ENCODE measurements at regions not wholly inside any gene's neighbourhood (a gene's known extent, or its start where the extent isn't known, plus 50 kb on each side); places are given as distances from the start of the nearest gene placed in this dataset.
A peak's percentile ranks its signal among the peaks of the same experiment; 100 is the strongest.
"Not testable (repeated sequence)": the region's sequence is repeated elsewhere in the genome, so short reads cannot be mapped to it uniquely, and the experiment has no call there.

DNA sequence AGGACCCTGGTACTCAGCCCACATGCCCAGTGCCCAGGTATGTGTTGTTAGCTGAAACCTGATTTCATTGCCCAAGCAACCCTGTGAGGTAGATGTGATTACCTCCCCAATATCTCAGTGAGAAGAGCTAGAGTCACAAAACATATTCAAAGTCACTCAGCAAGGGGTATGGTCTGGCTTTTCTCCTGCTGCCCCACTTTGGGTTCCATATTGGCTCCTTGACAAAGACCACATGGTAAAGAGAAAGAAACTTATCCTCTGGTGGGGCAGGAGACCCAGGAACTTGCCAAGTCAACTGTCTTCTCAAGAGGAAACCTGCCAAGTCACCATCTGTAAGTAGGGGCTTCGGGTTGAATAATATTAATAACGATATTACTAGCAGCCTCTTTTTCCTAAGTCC is 148.3 kb upstream of the LMCD1 start:
- DNase-seq (ENCODE audit: low spot score) = no peak

DNA sequence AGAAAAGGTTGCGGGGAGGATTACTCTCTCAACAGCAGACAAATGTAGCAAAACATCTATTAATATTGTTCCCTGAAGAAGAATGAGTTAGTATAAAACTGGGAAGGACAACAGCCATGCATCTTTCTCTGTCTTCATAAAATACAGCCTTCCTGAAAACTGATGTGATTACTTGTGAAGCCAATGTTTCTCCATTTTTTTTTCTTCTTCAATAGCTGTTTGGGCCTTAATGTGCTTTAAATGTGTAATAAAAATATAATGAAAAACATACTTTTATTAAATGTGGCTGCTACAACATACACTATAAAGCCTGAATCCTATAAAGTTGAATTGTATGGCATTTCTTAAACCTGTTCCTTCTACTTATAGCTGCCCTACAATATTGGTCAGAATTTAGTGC is 146.3 kb upstream of the LMCD1 start:
- DNase-seq (ENCODE audit: low spot score) = no peak

DNA sequence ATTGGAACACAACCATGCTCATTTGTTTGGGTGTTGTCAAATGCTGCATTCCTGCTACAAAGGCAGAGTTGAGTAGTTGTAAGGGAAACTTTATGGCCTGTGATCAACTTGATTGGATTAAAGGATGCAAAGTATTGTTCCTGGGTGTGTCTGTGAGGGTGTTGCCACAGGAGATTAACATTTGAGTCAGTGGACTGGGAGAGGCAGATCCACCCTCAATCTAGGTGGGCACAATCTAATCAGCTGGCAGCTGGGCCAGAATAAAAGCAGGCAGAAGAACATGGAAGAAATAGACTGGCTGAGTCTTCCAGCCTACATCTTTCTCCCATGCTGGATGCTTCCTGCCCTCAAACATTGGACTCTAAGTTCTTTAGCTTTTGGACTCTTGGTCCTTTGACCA is 145.6 kb upstream of the LMCD1 start:
- not testable (repeated sequence) for DNase-seq (ENCODE audit: low spot score)

DNA sequence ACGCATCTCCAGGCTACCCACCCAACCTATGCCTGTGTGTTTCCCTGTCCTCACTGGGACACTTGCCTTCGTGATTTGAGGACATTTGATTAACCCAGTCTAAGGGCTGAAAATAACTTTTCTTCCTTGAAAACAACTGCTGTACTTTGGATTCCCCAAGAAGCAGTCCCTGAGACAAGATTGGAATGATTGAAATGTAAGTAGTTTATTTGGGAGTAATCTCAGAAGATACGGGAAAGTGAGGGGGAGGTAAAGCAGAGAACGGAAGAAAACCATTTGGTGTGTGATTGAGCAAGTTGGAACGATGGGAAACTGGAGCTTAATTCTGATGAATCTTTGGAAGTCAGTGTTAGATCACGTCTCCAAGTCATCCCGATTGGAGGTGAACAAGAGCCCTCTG is 143.8 kb upstream of the LMCD1 start:
- no peak for DNase-seq (ENCODE audit: low spot score)

DNA sequence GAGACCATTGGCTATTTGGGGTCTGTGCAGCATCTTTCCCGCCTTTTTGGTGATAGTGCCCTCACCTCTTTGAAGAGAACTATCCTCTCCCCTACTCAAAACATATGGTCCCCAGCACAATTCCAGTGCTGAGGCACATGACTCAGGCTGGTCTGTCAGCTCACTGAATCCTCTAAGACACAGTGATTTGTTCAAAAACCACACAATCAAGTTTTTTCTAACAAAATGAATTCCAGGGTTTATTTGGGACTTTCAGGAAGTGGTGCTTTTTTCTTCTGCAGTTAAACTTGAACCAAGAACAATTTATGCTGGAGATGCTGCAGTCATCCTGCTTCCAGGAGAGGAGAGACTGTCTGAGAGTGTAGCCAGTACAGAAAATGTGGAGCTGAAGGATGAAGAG is 142.5 kb upstream of the LMCD1 start:
- DNase-seq (ENCODE audit: low spot score) = no peak

DNA sequence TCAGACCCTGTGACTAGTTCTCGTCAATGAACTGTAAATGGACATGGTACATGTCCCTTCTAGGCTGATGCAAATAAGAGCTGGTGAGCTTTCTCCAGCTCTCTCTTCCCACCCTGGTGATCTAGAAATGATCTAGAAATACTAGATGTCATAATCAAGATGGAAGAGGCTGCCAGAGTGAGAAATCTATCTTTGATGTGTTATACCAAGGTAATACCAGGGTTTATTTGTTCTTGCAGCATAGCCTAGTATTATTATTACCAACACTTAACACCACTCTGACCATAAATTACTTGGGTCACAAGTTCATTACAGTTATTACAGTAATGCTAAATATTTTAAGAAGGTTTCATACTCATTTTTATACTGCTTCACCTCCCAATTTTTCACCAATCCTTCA is 138.4 kb upstream of the LMCD1 start:
- no peak for DNase-seq (ENCODE audit: low spot score)

DNA sequence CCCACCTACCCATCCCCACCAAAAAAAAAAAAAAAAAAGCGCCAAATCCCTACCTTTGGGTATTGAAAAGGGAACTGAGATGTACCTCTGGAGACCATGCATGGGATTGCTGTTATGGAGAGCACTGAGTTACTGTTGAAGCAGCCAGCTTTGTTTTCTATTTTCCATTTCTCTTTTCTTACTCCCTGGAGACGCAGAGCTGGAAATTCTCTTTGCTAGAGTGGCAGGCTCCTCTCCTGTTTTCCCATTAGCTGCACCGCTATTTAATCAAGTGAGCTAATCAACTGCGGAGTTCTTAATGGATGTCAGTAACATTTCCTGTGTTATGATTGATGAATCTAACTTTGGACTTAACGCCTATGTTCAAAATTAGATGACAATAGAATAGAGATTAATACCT is 136.1 kb upstream of the LMCD1 start:
- DNase-seq (ENCODE audit: low spot score) = no peak

DNA sequence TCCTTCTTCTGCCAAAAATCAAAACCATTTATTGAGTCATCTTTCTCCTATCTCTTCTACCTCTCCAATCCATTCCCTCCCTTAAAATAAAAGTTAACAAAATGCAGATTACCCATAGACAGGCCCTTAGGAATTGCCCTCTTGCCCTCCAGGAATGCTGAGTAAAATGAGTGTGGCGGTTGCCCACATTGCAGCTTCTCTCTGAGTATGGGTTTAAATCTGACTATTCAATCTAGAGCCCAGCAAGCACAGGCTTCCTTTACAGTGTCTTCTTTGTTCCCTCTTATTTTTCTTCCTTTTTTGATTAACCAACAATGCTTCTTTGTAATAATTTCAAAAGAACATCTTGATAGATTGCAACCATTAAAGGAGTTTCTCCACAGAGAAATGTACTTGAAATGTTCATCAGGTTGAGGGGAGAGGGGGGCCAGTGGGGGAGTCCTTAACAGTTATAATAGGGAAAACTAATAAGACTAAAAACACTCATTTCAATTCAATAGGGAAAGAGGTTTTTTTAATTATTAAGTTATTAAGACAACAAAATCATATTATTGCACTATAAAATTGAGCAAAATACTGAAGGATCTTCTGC is 135.3 kb upstream of the LMCD1 start:
- DNase-seq (ENCODE audit: low spot score) = no peak

DNA sequence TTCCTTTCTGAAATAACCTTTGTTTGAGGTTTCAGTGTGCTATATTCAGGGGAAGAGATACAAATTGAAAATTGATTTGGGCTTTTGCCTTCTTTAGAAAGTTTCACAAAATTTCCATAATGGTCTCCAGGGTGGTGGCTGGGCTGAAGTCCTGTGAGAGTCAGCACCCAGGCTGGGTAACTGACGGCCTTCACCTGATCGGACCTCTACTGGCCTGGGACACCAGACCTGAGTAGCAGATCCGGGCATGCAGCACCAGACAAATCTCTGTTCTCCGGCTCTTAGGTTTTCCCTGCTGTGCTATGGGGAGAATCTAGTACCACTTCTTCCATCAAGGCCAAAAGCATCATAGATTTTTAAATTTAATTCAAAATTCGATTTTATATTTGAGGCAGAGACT is 133.0 kb upstream of the LMCD1 start:
- DNase-seq (ENCODE audit: low spot score) = no peak

DNA sequence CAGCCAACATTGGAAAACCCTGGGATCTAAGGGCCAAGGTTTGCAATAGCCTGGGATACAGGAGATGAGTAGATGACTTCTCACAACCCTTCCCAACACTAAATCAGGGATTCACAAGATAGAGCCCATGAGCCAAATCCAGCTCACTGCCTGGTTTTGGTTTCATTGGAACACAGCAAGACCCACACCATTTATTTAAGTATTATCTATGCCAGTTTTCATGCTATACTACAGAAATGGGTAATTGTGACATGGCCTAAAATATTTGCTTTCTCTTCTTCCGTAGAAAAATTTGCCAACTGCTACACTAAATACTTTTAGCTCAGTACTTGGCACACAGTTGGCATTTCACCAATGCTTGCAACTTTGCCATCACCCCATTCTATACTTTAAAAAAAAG is 132.0 kb upstream of the LMCD1 start:
- no peak for DNase-seq (ENCODE audit: low spot score)

DNA sequence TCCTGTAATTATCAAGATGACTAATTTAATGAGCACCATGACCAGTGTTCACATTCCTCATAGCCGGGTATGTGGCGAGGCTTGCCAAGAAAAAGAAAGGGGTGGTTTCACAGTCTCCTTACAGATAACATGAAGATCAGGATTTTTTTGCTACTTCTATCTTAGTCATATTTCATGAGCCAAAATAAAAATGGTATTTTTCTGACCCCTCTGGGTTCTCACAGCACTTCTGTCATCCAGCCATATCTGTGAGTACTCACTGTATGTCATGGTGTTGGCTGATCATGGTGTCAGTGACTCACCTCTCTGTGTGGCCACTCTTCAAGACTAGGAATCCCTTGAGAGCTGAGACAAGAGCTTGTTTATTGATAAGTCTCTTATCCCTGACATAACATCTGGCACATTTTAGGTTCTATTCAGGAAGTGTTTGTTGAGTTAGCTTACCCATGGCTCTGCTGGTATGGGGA is 130.5 kb upstream of the LMCD1 start:
- DNase-seq (ENCODE audit: low spot score) = peak; percentile 56

DNA sequence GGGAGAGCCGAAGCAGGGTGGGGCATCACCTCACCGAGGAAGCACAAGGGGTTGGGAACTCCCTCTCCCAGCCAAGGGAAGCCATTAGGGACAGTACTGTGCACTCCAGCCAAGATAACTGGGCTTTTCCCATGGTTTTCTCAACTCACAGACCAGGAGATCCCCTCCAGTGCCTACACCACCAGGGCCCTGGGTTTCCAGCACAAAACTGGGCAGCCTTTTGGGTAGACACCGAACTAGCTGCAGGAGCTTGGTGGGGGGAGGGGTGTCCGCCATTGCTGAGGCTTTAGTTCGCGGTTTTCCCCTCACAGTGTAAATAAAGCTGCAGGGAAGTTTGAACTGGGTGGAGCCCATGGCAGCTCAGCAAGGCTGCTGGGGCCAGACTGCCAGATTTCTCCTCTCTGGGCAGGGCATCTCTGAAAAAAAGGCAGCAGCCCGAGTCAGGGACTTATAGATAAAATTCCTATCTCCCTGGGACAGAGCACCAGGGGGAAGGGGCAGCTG is 129.6 kb upstream of the LMCD1 start:
- DNase-seq (ENCODE audit: low spot score) = peak; percentile 25

DNA sequence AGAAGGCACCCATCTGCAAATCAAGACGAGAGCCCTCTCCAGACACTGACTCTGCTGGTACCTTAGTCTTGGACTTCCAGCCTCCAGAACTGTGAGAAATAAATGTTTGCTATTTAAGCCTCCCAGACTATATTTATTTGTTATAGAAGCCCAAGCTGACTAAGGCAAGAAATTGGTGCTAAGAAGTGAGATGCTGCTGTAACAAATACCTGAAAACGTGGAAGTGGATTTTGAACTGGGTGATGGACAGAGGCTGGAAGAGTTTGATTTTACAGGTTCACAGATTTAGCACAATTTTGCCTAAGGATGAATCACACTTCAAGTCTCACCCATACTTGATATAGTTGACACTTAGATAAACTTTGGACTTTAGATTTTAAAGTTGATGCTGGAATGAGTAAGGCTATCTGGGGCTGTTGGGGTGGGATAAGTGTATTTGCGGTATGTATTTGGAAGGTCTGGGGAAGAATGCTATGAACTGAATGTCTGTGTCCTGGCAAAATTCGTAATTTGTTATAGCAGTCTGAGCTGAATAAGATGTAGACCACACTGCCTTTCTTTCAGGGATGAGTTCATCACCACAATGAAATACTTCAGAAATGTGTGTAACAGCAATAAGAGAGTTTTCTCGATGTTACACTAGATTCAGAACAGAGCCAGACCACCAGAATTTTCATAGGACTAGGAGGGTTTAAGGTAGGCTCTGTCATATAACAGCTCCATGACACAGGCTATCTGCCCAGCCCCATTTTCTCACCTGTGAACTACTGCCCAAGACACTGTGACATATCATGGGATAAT is 120.5 kb upstream of the LMCD1 start:
- DNase-seq (ENCODE audit: low spot score) = no peak

DNA sequence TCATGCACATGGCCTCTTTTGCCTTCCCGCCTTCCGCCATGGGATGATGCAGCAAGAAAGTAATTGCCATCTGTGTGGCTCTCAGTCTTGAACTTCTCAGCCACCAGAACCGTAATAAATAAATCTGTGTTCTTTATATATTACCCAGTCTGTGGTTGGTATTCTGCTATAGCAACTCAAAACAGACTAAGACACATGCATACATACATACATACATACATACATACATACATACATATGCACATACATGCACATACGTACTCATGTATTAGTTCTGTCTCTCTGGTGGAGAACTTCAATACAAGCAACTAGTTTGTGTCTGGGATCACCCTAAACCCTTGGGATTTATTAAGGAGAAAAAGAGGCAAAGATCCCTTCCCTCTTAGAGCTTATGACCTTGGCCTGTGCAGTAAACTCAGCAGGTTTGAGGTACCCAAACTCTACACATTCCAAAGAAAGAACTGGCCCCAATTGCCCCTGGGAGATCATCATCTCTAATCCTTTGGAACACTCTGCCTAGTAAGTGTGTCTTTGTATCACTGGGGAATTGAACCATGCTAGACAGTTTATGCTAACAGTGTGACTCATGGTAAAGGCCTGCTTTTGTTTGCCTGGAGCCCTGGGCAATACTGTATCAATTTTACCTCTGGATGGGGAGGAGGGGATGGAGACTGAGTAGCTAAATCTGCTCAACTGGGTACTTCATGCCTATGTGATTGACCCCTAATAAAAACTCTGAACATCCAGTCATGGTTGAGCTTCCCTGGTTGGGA is 115.6 kb upstream of the LMCD1 start:
- DNase-seq (ENCODE audit: low spot score) = no peak

DNA sequence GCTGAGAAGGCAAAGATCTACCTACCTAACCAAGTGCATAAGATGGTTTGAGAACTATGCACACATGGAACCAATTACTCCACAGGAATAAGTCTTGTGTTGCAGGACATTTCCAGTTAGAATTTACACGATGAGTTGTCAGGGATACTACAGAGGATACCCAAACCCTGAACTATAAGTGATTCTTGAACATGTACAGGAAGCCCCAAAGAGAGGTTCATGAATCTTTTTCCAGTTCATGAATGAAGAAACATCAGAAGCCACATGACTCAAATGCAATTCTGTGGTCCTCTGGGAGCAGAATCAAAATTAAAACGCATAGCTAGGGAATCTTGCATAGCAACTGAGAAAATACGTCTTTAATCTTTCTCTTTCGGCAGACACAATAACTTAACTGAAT is 114.1 kb upstream of the LMCD1 start:
- DNase-seq (ENCODE audit: low spot score) = no peak

DNA sequence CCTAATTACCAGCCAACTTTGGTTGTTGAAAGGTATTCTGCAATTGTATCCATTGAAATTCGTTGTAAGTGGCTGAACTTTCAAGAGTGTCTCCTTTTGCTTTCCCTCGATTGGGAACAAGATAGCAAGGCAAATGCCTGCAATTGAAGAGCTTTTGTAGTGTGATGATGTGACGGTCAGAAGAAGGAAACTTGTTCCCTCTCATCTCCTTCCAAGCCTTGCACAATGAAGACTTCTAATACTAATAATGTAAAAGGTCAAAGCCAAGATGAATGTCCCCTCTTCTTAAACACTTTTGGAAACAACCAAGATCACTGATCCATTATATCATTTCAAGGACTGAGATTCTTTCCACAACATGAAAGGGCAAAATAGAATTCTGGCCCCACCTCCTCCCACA is 101.9 kb upstream of the LMCD1 start:
- no peak for DNase-seq (ENCODE audit: low spot score)

DNA sequence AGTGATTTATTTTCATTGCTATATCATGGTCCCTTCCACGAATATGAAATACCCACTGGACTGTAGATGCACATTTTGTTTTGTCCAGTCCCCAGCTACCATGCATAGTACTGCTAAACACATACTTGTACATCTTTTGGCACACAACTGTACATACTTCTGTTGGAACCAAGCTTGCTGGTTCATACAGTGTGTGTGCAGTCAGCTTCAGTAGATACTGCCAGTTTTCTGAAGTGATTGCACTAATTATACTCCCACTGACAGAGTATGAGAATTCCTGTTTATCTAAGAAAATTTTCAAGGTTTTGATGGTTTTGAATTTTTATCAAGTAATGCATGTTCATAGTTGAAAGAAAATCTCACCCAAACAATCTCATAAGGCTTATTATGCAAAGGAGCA is 100.7 kb upstream of the LMCD1 start:
- no peak for DNase-seq (ENCODE audit: low spot score)

DNA sequence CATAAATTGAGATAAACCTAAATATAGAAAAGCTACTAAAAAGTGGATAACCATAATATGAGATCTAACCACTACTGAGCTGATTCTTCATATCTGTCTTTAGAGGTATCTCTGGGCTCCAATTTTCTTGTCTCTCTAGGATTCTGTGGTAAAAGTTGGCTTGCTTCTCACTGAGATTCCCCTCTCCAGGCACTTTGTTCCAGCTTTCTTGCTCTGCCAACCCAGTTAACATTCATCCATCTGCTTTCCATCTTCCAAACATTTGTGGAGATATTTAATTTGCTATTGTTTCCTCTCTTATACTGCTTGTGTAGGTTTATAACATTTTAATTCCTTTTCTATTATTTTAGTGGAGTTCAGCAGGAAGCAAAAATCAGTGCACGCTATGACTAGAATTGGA is 97.6 kb upstream of the LMCD1 start:
- no peak for DNase-seq (ENCODE audit: low spot score)

DNA sequence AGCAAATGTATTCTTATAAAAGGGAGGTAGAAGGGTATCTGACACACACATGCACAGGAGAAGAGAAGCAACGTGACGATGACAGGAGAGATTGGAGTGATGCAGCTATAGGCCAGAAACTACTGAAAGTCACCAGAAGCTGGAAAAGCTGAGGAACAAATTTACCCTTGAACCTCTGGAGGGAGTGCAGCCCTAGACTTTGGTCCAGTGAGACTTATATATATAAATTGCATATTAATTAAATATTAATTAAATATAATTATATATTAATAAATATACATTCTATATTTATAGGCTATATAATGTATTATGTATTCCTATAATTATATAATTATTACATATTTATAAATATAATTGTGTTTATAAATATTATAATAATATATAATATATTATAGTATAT is 96.5 kb upstream of the LMCD1 start:
- no peak for DNase-seq (ENCODE audit: low spot score)

DNA sequence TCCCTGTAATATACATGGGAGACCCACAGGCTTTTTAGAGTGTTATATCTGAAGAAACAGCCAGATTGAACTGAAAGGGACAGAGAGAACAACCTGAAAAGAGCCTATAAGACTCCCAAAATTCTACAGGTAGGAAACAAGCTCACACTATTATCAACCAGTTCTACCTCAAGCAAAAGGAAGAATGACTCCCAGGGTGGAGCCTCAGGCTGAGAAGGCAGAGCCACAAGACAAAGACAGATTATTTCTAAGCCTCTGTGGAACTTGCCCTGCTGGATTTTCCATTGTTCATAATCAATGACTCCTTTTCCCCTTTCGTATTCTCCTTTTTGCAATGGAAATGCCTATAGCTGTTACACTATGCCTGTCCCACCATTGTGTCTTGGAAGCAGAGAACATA is 95.1 kb upstream of the LMCD1 start:
- no peak for DNase-seq (ENCODE audit: low spot score)

DNA sequence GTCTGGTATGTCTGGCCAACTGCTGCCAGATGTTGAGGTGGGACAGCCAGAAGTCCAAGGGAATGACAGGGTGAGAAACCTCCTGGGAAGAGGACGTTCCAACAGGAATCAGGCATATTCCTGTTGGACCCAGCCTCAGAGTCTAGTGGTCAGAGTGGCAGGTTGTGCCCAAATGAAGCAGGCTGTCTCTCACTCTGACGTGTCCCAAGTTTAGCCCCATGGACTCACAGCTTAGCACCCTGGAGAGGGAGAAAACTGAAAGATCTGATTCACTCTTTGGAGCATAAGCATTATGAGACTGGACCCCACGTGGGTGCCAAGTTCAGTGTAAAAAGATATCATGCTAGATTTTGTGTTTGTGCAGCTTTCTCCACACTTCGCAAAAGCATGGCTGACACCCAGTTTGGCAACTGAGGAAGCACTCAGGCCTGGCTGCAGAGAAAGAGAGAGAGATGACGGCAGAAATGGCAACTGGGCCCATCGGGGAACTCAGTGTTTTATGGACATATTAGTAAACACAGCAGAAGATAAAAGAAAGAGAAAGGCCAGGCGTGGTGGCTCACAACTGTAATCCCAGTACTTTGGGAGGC is 88.2 kb upstream of the LMCD1 start:
- no peak for DNase-seq (ENCODE audit: low spot score)

DNA sequence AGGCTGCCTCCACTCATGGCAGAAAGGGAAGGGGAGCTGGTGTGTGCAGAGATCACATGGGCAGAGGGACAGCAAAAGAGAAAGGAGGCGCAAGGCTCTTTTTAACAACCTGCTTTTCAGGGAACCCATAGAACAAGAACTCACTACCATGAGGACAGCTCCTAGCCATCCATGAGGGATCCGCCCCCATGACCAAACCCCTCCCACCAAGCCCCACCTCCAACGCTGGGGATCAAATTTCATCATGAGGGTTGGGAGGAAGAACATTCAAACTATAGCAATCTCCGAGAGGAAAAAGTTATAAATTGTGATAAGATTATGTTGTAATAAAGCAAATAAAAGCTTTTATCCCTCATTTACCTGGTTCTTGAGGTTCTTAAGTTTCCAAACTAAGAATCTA is 84.7 kb upstream of the LMCD1 start:
- peak; percentile 10 for DNase-seq (ENCODE audit: low spot score)

Measured in H4 (cell line).